MV-4-11 (cell line): ENCODE measurements at regions not wholly inside any gene's neighbourhood (a gene's known extent, or its start where the extent isn't known, plus 50 kb on each side); places are given as distances from the start of the nearest gene placed in this dataset.
"Not testable (repeated sequence)": the region's sequence is repeated elsewhere in the genome, so short reads cannot be mapped to it uniquely, and the experiment has no call there.

Experiments
- DNase-seq: peaks from one replicate; lab custom pipeline; 2025; lab: John Stamatoyannopoulos, UW

DNA sequence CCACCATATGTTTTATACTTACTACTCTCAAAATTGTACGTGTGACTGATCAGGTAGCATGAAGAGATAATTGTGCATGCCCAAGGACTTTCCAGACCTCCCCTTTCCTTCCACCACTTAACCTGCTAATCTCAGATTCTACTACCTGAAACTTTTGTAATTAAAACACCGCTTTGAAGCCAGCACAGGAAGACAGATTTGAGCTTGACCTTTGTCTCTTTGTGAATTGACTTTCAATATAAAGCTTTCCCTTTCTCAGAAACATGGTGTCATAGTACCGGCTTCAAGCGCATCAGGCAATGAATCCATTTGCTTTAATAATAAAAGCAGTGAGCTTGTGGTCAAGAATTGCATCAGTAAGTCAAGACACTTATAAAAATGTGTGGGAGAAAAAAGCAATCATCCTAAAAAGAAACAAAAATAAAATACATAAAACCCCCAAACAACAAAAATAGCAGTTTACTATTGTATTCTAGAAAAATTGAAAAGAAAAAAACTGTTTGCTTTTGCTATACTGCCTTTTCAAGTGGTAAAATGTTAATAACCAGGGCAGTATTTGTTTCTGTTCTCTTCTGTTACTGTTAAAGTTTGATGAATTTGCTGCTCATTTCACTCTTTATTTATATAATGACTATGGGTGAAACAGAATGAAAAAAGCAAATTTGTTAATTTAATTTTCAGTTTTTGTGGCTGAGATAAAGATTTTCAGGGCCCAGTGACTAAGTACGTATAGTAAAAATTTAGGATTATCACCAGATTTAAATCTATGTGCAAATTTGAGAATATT lies 2075.3 kb downstream of the PCDH9 start:
- no peak for DNase-seq

DNA sequence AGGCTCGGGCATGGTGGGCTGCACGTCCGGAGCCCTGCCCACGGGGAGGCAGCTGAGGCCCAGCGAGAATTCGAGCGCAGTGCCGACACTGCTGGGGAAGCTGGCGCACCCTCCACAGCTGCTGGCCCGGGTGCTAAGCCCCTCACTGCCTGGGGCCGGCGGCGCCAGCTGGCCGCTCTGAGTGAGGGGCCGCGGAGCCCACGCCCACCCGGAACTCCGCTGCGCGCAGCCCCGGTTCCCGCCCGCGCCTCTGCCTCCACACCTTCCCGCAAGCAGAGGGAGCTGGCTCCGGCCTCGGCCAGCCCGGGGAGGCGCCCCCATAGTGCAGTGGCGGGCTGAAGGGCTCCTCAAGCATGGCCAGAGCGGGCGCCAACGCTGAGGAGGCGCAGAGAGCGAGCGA lies 2080.4 kb downstream of the PCDH9 start:
- no peak for DNase-seq

DNA sequence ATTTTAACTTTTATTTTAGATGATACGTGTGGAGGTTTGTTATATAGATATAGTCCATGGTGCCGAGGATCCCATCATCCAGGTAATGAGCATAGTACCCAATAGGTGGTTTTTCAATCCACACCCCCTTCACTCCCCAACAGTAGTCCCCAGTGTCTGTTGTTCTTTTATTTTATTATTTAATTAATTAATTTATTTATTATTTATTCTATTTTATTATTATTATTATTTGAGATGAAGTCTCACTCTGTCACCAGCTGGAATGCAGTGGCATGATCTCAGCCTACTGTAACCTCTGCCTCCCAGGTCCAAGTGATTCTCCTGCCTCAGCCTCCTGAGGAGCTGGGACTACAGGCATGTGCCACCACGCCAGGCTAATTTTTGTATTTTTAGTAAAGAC lies 2086.2 kb downstream of the PCDH9 start:
- DNase-seq, result no peak

DNA sequence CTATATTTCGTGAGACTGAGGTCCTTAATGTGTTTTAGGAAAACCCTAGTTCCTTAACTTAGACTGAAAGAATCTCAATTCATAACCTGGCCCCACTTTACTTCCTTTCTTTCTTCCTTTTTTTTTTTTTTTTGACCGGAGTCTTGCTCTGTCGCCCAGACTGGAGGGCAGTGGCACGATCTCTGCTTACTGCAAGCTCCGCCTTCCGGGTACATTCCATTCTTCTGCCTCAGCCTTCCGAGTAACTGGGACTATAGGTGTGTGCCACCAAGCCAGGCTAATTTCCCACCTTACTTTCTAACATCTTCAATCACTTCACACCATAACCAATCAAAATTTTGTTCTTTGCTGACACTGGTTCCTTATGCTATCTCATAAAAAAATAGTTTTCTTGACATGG lies 2097.0 kb downstream of the PCDH9 start:
- DNase-seq, result no peak

DNA sequence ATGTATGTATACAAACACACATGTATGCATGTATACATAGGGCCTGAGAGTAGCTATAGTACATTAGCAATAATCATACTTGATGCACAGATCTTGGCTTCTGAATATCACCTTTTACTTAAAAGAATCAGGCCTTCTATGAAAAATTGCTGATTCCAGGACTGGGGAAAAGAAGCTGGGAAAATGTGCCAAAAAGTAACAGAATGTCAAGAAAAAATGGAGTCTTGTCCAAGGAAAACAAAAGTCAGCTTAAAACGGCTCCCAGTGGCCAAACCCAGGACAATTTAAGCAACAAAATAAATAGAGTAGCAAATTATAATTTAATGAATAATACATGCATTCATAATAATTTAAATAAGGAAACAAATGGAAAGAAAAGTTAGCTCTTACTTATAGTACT lies 2104.9 kb downstream of the PCDH9 start:
- no peak for DNase-seq

DNA sequence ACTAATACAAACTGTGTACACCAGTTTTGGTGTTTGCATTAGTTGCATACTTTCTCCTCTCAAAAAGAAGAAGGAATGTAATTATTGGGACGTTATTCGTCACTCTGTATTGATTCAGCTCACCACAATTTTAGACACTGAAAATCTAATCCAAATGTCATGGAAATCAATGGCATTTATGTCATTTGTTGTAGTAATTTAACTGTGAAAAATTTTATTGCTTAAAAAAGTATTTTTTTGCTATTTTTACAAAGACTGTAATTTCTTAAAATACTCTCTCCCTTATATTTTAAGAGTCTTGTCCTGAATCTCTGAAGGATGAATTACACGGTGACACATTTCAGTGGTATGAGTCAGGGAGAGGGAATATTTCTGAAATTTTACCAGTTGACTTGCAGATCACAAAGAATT lies 2117.6 kb downstream of the PCDH9 start:
- DNase-seq, result no peak

DNA sequence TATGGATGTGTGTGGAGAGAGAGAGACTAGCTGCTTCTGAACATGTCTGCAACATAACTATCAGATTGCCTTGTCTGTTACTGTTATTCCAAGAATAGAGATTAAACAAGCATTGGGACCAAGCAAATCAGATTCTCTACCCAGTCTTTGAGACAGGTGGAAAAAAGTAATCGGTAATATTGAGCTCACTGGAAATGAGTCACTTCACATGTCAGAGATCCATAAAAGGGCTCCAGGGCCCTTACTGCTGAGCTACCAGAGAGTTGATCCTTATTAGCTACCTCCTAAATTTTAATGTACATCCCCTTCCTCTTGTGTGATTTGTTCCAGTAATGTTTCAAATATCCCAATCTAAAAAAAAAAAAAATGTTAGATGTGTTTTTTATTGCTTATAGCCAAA lies 2118.0 kb downstream of the PCDH9 start:
- DNase-seq, result no peak

DNA sequence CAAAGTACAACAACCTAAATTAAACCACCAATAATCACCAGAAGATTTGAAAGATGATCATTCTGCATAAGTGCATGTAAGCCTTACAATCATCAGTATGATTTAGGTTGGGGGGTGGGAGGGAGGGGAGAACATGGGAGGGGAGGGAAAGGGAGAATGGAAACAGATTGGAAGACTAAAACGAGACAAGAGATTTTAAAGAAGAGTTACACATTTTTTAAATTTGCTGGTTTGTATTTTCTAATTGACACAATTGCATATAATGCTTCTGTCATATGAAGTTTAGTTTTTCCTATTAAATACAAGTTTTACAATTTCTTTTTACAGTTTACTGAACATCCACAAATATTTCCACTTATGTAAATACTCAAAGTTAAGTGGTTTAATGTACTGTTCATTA lies 2118.9 kb downstream of the PCDH9 start:
- no peak for DNase-seq

DNA sequence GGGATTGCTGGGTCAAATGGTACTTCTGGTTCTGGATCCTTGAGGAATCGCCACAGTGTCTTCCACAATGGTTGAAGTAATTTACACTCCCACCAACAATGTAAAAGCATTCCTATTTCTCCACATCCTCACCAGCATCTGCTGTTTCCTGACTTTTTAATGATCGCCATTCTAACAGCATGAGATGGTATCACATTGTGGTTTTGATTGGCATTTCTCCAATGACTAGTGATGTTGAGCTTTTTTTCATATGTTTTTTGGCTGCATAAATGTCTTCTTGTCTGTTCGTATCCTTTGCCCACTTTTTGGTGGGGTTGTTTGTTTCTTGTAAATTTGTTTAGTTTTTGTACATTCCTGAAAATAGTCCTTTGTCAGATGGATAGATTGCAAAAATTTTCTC lies 2125.7 kb downstream of the PCDH9 start:
- not testable (repeated sequence) for DNase-seq

DNA sequence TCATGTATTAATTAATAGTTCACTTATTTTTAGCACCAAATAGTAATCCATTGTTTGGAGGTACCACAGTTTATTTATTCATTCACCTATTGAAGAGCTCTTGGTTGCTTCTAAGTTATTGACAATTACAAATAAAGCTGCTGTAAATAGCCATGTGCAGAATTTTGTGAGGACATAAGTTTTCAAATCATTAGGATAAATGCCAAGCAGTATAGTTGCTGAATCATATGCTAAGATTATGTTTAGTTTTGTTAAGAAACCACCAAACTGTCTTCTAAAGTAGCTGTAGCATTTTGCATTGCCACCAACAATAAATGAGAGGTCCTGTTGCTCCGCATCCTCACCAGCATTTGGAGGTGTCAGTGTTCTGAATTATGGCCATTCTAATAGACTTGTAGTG lies 2126.8 kb downstream of the PCDH9 start:
- no peak for DNase-seq

DNA sequence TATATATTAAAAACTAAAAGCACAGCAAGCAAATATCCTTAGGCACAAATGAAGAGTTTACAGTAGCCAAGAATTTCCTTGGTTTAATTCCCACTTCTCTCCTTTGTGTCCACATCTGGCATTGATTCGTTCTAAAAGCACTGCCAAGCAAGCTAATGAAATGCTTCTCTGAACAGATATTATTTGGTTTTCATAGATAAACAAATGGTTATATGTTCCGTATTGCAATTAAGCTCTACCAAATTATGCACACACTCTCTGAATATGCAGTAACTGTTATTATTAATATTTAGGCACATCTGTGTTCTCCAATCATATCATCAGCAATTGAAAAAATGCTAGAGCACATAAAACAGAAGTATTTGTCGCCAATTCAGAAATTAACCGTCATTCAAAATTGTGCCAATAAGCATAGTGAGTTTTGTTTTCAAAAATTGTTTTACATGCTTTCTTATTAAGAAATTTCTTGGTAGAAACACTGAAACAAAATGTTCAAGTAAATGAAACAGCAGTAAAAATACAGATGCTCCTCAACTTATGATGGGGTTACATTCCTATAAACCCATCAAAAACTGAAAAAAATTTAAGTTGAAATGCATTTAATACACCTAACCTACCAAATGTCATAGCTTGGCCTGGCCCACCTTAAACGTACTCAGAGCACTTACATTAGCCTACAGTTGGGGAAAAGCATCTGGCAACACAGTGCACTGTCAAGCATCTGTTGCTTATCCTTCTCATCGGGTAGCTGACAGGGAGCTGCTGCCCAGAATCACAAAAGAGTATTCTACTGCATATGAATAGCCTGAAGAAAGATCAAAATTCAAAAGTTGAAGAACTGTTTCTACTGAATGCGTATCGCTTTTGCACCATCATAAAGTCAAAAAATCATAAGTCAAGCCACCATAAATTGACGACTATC lies 2134.7 kb downstream of the PCDH9 start:
- no peak for DNase-seq

DNA sequence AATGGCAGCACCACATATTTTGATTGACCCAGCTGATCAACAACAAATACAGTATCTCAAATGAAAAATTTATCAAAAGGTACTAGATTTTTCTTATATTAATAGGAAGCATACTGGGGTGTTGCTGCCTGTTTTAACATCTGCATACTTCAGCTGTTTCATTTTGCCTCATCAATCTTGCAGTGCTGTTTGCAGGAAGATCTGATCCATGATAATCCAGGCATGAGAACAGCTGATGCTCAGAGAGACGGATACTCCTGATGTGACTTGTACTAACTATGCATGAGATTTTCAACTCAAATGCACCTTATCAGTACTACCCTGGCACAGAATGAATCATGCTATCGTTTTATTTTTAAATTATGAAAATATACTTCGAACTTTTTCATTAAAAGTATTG lies 2136.8 kb downstream of the PCDH9 start:
- no peak for DNase-seq

DNA sequence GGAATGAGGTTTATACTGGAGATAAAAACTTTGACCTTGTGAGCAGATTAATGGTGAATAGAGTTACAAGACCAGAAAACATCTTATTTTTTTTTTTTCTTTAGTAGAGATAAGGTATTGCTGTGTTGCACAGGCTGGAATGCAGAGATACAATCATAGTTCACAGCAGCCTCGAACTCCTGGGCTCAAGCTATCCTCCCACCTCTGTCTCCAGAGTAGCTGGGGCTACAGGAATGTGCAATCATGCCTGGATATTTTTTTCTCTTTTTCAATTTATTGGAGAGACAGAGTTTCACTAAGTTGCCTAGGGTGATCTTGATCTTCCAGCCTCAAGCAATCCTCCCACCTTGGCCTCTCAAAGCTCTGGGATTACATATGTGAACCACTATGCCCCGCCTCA lies 2139.1 kb downstream of the PCDH9 start:
- DNase-seq, result no peak

DNA sequence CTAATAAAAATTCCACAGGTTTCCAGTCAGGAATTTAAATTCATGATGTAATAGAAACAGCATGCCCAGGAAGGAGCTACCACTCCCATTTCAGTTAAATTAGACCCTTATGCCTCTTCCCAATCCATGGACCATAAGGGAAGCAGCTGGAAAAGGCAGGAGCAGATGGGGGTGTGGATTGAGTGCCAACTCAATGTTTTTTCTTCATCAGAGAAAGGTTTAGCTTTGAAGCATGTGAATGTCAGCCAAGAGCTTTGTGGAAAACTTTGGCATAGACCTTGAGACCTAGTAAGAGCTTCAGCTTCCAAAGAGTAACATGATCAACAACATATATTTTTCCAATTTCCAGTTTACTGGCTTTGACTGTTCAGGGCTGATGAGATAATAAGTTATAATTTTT lies 2139.9 kb downstream of the PCDH9 start:
- DNase-seq, result no peak

DNA sequence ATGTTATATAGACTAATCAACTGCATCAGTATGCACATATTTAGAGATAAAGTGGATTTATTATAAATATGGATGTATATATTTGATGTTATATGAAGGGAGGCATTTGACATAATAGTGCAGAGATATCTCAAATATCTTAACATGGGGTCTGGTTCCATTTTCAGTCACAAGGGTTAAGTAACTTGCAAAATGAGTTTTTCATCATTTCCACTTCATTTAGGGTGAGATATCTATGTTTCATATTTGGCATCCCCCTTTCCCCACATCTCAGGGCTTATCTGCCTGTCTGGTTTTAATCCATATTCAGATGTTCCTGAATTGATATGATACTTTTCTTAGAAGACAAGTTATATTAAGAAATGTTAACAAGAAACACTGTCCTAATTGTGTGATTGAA lies 2141.2 kb downstream of the PCDH9 start:
- no peak for DNase-seq

DNA sequence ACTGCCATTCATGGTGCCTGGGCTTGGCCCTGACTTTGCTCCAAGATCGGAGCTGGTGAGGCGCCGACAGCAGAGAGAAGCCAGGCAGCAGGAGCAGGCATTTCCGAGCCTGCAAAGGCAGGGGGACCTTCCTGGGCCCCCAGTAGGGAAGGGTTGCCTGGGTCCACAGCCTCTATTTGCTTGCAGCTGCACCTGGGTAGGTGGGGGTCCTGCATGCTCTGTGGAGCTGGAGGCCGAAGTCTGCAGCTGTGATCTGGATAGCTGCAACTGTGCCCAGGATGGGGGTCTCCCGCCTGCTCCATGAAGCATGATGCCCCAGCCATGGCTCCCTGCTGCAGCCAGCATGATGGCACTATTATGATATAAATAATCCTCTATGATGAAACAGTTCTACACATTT lies 2144.2 kb downstream of the PCDH9 start:
- no peak for DNase-seq

DNA sequence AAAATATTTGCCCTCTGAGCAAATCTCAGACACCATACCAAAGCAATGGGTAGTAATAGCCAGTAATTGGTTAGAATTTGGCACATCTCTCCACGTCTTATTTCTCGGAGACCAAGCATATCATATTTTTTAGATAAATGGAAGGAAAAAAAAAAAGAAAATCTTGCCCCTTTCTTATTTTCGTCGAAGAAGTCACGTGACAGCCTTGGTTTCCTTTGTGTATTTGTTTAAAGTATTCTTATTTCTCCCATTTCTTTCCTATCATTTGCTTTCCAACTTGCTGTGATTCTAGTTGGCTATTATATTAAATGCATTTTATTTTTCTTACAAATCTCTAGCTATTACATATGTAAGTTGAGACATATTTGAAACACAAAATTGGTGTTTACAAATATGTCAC lies 2155.9 kb downstream of the PCDH9 start:
- no peak for DNase-seq

DNA sequence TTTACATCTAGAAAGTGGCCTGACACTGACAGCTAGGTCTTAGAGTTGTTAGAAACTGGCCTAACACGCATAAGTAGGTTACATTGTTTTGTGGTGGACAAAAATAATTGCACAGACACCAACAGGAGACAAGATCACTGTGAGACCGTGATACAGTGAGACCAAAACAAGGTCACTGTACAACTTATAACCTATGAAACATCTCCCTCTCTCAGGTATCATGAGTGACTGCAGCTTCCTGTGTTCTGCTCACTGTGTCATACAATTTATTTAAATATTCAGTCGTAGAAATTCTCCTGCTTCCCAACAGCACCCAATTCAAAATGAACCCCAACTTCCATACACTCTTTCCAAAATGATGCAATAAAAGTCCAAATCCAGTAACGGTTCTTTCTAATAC lies 2165.2 kb downstream of the PCDH9 start:
- DNase-seq, result no peak

DNA sequence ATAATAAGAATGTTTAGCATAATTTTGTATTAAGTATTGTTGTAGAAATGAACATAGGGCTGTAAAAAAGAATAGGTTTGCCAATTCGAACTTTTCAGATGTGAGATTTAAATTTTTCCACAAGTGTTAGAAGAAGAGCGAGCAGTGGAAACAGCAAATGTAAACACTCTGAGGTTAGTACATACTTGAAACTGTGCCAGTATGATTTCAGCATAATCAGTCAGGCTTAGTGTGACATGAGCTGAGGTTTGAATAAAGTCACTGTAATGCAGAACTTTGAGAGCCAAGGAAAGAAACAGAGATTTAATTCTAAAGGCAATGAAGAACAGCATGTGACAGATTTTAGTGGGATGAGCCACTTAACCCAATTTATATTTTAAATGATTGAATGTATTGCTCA lies 2166.4 kb downstream of the PCDH9 start:
- no peak for DNase-seq

DNA sequence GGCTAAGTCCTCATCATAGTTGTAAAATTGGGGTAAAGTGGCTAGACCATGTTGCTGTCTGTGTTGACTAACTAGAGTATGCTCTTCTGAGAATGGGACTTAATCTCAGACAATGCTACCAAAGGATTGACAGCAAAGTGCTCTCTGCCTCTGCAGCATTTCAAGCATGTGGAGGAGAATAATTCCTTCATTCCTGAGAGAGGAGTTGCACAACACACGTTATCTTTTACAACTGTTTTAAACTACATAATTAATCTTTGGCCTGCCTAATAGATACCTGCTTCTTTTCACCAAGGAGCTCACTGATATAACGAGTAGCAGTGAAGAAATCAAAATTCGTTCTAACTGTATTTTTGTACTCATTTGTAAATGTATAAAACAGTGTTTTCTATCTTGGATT lies 2172.2 kb downstream of the PCDH9 start:
- no peak for DNase-seq

DNA sequence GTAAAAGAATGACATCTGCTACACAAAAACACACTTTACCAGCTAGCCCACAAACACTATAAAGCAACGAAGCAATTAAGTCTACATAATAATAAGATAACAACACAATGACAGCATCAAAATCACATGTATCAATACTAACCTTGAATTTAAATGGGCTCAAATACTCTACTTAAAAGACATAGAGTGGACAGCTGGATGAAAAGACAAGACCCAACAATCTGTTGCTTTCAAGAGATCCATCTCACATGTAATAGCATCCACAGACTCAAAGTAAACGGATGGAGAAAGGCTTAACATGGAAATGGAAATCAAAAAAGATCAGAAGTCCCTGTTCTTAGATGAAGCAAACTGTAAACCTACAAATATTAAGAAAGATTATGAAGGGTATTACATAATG lies 2175.9 kb downstream of the PCDH9 start:
- no peak for DNase-seq

DNA sequence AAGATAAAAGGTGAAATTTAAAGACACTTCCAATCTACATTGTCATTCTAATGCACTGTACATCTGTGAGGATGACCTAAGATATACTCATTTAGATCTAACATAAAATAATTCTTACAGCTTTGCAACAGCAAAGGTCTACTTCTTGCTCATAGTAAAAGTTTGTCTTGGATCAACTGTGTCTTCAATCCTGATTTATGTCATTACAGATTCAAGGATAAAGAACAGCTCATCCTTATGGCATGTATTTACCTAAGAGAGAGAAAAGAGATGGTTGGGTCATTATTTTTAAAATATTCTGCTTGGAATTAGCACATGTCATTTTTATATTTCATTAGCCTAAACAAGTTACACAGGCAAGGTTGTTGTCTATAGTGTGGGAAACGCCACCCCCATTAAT lies 2193.1 kb downstream of the PCDH9 start:
- DNase-seq, result no peak

DNA sequence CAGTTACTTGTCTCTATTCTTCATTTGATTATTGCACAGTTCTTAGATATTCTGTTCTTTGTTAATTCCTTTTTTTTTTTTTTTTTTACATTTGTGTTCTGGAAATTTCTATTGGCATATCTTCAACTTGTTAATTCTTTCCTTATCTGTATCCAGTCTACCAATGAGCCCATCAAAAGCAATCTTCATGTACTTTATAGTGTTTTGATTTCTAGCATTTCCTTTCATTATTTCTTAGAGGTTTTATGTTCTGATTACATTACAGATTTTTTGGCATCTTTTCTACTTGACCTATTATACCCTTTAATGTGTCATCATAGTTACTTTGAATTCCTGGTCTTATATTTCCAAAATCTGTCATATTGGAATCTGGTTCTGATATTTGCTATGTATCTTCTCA lies 2194.8 kb downstream of the PCDH9 start:
- DNase-seq, result no peak
